Osteocyte (in vitro differentiated cells): ENCODE measurements at regions not wholly inside any gene's neighbourhood (a gene's known extent, or its start where the extent isn't known, plus 50 kb on each side); places are given as distances from the start of the nearest gene placed in this dataset.

Experiments used
- DNase-seq: peaks from one replicate; pipeline ENCODE4 v3.0.0; 2021; ENCODE audit warnings: mixed read lengths; ENCODE audit not compliant: unreplicated experiment; ENCODE audit errors: extremely low spot score
- H3K27ac Mint-ChIP-seq: one replicate; pipeline ENCODE4 v1.8.0; 2021; ENCODE audit warnings: mild to moderate bottlenecking, mixed read lengths; ENCODE audit not compliant: unreplicated experiment
- H3K27me3 Mint-ChIP-seq: one replicate; pipeline ENCODE4 v1.8.0; 2021; ENCODE audit warnings: mixed read lengths; ENCODE audit not compliant: unreplicated experiment
- H3K36me3 Mint-ChIP-seq: one replicate; pipeline ENCODE4 v1.8.0; 2021; ENCODE audit warnings: mixed read lengths; ENCODE audit not compliant: unreplicated experiment
- H3K4me1 Mint-ChIP-seq: one replicate; pipeline ENCODE4 v1.8.0; 2021; ENCODE audit warnings: mixed read lengths; ENCODE audit not compliant: unreplicated experiment
- H3K4me3 Mint-ChIP-seq: one replicate; pipeline ENCODE4 v1.8.0; 2021; ENCODE audit warnings: mild to moderate bottlenecking, moderate library complexity, mixed read lengths; ENCODE audit not compliant: unreplicated experiment
- H3K9me3 Mint-ChIP-seq: one replicate; pipeline ENCODE4 v1.8.0; 2021; ENCODE audit warnings: mixed read lengths; ENCODE audit not compliant: unreplicated experiment
- TF ChIP-seq, protein P1 (sequence below): fragments of 200-600 bp; sonication (generic); IDR thresholded peaks from 2 replicates; pipeline ENCODE4 v1.5.0; 2021; ENCODE audit warnings: antibody characterized with exemption, mild to moderate bottlenecking, moderate library complexity

DNA sequence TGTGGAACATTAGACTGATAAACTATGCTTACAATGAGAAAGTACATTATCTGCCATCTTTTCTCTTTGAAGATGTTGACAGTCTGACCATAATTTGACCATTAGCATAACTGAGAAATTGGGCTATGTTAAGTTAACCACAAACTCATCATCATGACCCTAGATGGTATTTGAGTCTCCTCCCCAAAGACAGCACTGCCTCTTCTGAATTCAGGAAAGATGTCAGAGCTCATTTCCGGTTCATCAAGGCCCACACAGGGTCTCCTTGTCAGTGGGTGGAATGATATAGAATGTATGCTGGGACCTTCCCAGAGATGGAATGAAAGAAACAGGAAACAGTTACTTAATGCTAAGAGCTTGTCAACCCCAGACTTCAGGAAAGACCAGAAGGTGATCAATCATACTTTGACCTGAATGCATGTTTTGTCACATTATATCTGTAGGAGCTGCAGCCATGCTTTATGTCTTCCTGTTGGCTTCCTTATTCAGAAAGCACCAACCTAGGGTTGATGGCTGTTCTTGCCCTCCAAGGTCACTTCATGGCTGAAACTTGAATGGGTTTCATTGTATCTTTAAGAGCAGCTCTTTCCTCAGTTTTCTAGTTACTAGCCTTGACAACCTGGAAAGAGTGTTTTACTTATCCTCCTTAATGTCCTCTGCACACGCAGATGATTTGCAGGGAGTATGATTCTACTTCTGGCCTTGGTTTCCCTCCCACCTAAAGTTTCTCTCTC lies 99.1 kb upstream of the NEUROD1 start:
- no peak overlapping the region for H3K4me3 Mint-ChIP-seq
- H3K27ac Mint-ChIP-seq, result peak overlapping the region; percentile 93
- no peaks in the 10 kb centered on the region for H3K27me3 Mint-ChIP-seq
- TF ChIP-seq, protein P1, sequence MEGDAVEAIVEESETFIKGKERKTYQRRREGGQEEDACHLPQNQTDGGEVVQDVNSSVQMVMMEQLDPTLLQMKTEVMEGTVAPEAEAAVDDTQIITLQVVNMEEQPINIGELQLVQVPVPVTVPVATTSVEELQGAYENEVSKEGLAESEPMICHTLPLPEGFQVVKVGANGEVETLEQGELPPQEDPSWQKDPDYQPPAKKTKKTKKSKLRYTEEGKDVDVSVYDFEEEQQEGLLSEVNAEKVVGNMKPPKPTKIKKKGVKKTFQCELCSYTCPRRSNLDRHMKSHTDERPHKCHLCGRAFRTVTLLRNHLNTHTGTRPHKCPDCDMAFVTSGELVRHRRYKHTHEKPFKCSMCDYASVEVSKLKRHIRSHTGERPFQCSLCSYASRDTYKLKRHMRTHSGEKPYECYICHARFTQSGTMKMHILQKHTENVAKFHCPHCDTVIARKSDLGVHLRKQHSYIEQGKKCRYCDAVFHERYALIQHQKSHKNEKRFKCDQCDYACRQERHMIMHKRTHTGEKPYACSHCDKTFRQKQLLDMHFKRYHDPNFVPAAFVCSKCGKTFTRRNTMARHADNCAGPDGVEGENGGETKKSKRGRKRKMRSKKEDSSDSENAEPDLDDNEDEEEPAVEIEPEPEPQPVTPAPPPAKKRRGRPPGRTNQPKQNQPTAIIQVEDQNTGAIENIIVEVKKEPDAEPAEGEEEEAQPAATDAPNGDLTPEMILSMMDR, result no peak
- no peak for DNase-seq
- H3K4me1 Mint-ChIP-seq, result peaks cover 74% of the 10 kb centered on the region
- no peaks in the 10 kb centered on the region for H3K36me3 Mint-ChIP-seq
- no peaks in the 10 kb centered on the region for H3K9me3 Mint-ChIP-seq

DNA sequence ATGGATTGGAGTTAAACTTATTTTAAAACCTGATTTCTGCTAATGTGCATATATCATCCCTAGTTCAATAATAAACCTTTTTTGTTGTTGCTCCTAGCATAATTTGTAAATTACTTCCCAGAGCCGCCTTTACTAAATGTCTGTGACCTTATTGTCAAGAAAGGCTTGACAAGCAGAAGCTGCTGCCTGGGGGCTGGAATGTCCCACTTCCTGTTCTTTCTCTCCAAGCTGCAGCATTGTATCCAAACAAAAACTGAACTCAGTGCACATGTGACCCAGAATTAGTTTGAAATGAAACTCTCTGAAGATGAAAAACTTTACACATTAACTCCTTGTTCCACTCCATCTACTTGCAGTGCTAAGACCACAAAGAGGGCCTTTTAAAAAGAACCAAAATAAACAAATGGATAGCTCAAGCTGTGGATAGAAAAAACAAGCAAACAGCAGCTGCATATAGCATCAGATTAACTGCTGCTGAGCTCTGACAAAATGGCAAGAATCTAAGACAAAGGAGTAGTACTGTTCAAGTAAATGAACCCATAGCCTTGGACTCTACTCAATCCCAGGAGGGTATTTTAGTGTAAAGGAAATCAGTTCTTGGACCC lies 99.8 kb upstream of the NEUROD1 start:
- H3K36me3 Mint-ChIP-seq, result no peaks in the 10 kb centered on the region
- no peak overlapping the region for H3K4me3 Mint-ChIP-seq
- H3K9me3 Mint-ChIP-seq, result no peaks in the 10 kb centered on the region
- TF ChIP-seq, protein P1, result no peak
- DNase-seq, result no peak
- H3K27ac Mint-ChIP-seq, result peak overlapping the region; percentile 93
- peaks cover 74% of the 10 kb centered on the region for H3K4me1 Mint-ChIP-seq
- H3K27me3 Mint-ChIP-seq, result no peaks in the 10 kb centered on the region

DNA sequence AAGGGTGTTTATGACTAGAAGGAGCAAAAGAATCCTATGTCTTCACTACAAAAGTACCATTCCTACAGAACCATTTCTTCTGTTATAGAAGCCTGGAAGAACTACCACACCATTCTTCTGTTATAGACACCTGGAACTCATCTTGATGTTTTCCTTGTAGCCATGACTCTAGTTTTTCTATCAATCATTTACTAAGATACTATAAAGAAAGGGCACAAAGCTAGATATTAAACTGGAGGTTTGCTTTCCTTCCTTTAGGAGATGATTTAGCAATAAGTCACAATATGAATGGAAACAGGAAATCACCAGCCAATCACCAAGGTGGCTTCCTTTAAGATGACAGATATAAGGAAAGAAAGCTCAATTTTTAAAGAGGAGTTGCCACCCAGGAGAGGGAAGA lies 100.3 kb upstream of the NEUROD1 start:
- TF ChIP-seq, protein P1, result no peak
- DNase-seq, result no peak
- peaks cover 79% of the 10 kb centered on the region for H3K4me1 Mint-ChIP-seq
- peak overlapping the region; percentile 93 for H3K27ac Mint-ChIP-seq
- H3K27me3 Mint-ChIP-seq, result no peaks in the 10 kb centered on the region
- H3K9me3 Mint-ChIP-seq, result no peaks in the 10 kb centered on the region
- H3K36me3 Mint-ChIP-seq, result no peaks in the 10 kb centered on the region
- no peak overlapping the region for H3K4me3 Mint-ChIP-seq

DNA sequence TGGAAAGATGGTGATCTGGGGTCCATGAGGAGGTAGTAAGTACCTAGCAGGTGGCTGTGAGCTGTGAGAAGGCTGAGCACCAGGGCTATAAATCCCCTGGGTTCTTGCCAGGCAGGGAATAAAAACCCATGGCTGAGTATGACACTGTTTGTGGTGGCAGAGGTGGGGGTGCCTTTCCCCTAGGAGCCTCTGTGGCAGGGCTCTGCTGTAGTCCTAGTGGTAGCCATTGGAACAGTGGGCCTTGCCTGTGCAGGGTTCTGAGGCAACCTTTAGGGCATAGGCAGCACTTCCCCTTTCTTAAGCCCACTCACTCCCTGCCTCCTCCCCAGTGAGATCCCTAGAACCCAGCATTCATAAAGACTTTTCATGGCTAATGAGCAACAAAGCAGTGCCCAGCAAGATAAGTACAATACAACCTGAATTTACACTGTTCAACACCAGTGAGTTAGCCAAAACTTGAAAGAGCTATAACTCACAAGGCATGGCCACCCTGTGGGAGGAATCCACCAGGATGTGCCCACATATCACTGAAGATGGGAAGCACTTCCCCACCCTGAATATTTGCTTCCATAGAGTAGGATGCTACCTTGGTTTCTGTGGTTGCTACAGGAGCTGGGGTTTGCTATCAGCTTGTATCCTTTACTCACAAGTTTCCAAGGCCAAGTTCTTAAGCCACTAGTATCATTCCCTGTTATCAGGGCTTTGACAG lies 100.9 kb upstream of the NEUROD1 start:
- H3K4me1 Mint-ChIP-seq, result peaks cover 84% of the 10 kb centered on the region
- peak overlapping the region; percentile 93 for H3K27ac Mint-ChIP-seq
- no peaks in the 10 kb centered on the region for H3K9me3 Mint-ChIP-seq
- H3K36me3 Mint-ChIP-seq, result no peaks in the 10 kb centered on the region
- H3K4me3 Mint-ChIP-seq, result no peak overlapping the region
- TF ChIP-seq, protein P1, result no peak
- no peak for DNase-seq
- H3K27me3 Mint-ChIP-seq, result no peaks in the 10 kb centered on the region

DNA sequence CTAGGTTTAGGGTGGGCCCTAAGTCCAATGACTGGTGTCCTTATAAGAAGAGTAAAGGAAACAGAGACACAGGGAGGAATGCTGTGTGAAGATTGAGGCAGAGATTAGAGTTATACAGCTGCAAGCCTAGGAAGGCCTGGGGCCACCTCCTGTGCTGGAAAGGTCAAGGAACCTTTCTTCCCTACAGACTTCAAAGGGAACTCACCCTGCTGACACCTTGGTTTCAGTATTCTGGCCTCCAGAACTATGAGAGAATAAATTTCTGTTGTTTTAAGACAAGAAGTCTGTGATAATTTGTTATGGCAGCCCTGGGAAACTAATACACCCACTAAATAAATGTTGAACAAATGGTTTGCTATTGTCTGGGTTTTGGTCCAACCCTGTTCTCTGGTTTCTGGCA lies 102.3 kb upstream of the NEUROD1 start:
- Mint-ChIP-seq H3K9me3 (no peaks in the 10 kb centered on the region), H3K36me3 (no peaks in the 10 kb centered on the region), H3K27me3 (no peaks in the 10 kb centered on the region), H3K4me1 (peaks cover 79% of the 10 kb centered on the region), H3K27ac (peak overlapping the region; percentile 36), H3K4me3 (no peak overlapping the region)
- TF ChIP-seq, protein P1, result no peak
- DNase-seq, result no peak
